H1 (cell line): ENCODE measurements at regions not wholly inside any gene's neighbourhood (a gene's known extent, or its start where the extent isn't known, plus 50 kb on each side); places are given as distances from the start of the nearest gene placed in this dataset.

ENCODE experiments used
- BRCA1 ChIP-seq: IDR thresholded peaks from 2 replicates; pipeline ENCODE4 v1.6.1; 2012; ENCODE audit warnings: low read depth, low read length, improper control_type of control experiment
- CEBPB ChIP-seq: IDR thresholded peaks from 2 replicates; pipeline ENCODE4 v1.6.1; 2012; ENCODE audit warnings: low read depth, low read length
- CHD2 ChIP-seq: IDR thresholded peaks from 2 replicates; pipeline ENCODE4 v1.6.1; 2012; ENCODE audit warnings: low read length, improper control_type of control experiment
- KDM1A ChIP-seq: fragments of 200-600, 300-600 bp; sonication (generic); IDR thresholded peaks from 2 replicates; pipeline ENCODE4 v1.7.1; 2016; ENCODE audit warnings: mild to moderate bottlenecking, low read length, borderline replicate concordance
- SP1 ChIP-seq: IDR thresholded peaks from 2 replicates; pipeline ENCODE4 v1.6.1; 2011; ENCODE audit warnings: low read depth, low read length

DNA sequence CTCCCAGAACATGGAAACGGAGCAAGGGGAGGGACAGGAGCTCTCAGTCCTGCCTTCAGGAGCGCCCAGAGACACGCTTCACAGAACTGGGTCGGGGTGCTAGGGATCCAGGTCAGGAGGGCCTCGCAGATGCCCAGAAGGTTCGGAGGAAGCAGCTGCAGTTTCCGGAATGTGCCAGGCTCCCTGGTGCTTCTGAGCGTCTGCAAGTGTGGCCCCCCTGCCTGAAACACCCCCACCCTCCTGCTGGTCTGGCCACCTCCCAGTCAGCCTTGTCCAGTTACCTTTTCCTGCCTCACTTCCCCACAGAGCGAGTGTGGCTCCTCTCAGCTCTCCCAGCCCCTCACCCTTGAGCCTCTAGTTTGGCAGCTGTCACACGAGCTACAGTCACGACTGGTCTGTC lies 88.3 kb upstream of the TAF1B start (continued):
- no peak for TF ChIP-seq BRCA1
- TF ChIP-seq CEBPB = no peak
- no peak for TF ChIP-seq CHD2
- no peak for TF ChIP-seq SP1
- TF ChIP-seq KDM1A = no peak
